GM23248 (cell line): ENCODE measurements at regions not wholly inside any gene's neighbourhood (a gene's known extent, or its start where the extent isn't known, plus 50 kb on each side); places are given as distances from the start of the nearest gene placed in this dataset.

Source experiments
- DNase-seq: peaks from one replicate; pipeline ENCODE4 v3.0.0-alpha.2; 2015
- H2AFZ ChIP-seq: fragments of 200-600 bp; sonication (generic); 2 replicates; pipeline ENCODE4 v1.6.1; 2016; ENCODE audit warnings: antibody characterized with exemption
- H3F3A ChIP-seq: fragments of 200-600 bp; sonication (generic); 2 replicates; pipeline ENCODE4 v1.6.1; 2016; ENCODE audit warnings: mild to moderate bottlenecking, antibody characterized with exemption, mixed run types; ENCODE audit not compliant: insufficient read depth
- H3K27ac ChIP-seq: fragments of 200-600 bp; sonication (generic); 2 replicates; pipeline ENCODE4 v1.5.1; 2016; ENCODE audit warnings: mild to moderate bottlenecking
- H3K27me3 ChIP-seq: fragments of 200-600 bp; sonication (generic); replicated peaks from 2 replicates; pipeline ENCODE4 v1.6.1; 2016; ENCODE audit warnings: mild to moderate bottlenecking; ENCODE audit not compliant: insufficient read depth
- H3K36me3 ChIP-seq: fragments of 200-600 bp; sonication (generic); 2 replicates; pipeline ENCODE4 v1.6.1; 2016; ENCODE audit warnings: low read depth, mild to moderate bottlenecking
- H3K4me1 ChIP-seq: fragments of 200-600 bp; sonication (generic); 2 replicates; pipeline ENCODE4 v1.6.1; 2016; ENCODE audit warnings: mild to moderate bottlenecking; ENCODE audit not compliant: insufficient read depth
- H3K4me2 ChIP-seq: fragments of 200-600 bp; sonication (generic); one replicate; pipeline ENCODE4 v1.6.1; 2016; ENCODE audit warnings: mild to moderate bottlenecking; ENCODE audit not compliant: unreplicated experiment
- H3K4me3 ChIP-seq: fragments of 200-600 bp; sonication (generic); 2 replicates; pipeline ENCODE4 v1.5.1; 2016; ENCODE audit warnings: mild to moderate bottlenecking
- H3K79me2 ChIP-seq: fragments of 200-600 bp; sonication (generic); 2 replicates; pipeline ENCODE4 v1.6.1; 2016; ENCODE audit warnings: mild to moderate bottlenecking; ENCODE audit not compliant: insufficient read depth
- H3K9ac ChIP-seq: fragments of 200-600 bp; sonication (generic); 2 replicates; pipeline ENCODE4 v1.6.1; 2016; ENCODE audit warnings: mild to moderate bottlenecking
- H3K9me2 ChIP-seq: fragments of 200-600 bp; sonication (generic); 2 replicates; pipeline ENCODE4 v1.6.1; 2016; ENCODE audit warnings: mixed run types, mild to moderate bottlenecking, moderate library complexity; ENCODE audit not compliant: insufficient read depth
- H3K9me3 ChIP-seq: fragments of 200-600 bp; sonication (generic); one replicate; pipeline ENCODE4 v1.6.1; 2017; ENCODE audit warnings: low read depth
- H4K20me1 ChIP-seq: fragments of 200-600 bp; sonication (generic); 2 replicates; pipeline ENCODE4 v1.6.0; 2016; ENCODE audit not compliant: insufficient read depth
- EZH2 ChIP-seq: fragments of 200-600 bp; sonication (generic); IDR thresholded peaks from 2 replicates; pipeline ENCODE4 v1.6.1; 2018; ENCODE audit warnings: antibody characterized with exemption, mild to moderate bottlenecking; ENCODE audit not compliant: insufficient read depth, poor library complexity, severe bottlenecking
- EZH2phosphoT487 ChIP-seq: fragments of 200-600 bp; sonication (generic); IDR thresholded peaks from 2 replicates; pipeline ENCODE4 v1.6.1; 2018; ENCODE audit warnings: antibody characterized with exemption, moderate library complexity, mild to moderate bottlenecking, low read depth; ENCODE audit not compliant: insufficient read depth
- WGBS, 2 experiments: methylation state at CpG; one replicate each; pipeline ENCODE4 v1.1.6; 2015 to 2017; ENCODE audit warnings: low lambda C conversion rate in 2 of 2, low coverage in 1 of 2; ENCODE audit errors: missing lambda C conversion rate in 2 of 2; 5-methylcytosine and 5-hydroxymethylcytosine counted together
- in situ Hi-C: fragments of 300-500 bp; cut with MboI; formaldehyde crosslinking; loops from 2 replicates; pipeline ENCODE4 v1.15.0; 2020

DNA sequence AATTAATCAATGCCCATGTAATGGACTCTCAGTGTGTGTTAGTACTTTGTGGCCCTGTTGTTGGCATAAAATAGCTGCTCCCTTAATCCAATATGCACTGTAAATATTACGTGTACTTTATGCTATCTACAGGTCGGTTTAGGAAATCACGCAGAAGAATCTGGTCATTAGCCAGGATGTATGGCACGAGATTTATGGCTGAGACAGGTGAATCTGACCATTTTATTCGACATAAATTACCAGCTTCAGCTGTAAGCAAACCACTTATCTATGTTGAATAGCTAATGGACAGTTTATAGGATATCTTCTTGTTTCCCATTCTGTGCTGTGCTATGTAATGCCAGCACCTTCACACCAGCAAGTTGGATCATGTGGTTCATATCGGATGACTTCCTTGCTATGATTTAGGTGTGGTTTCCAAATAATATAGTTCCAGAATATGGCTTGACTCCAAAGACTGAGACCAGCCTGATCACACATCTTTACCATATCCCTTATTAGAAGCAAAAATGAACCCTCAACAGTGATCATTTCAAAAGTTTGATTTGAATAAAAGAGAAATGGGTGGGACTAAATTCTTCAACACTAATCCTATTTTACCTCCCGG lies 301.4 kb downstream of the AHR start:
- H3K79me2 ChIP-seq, result no peaks in the 10 kb centered on the region
- H3K27ac ChIP-seq, result peak overlapping the region; percentile 55
- H3F3A ChIP-seq, result peaks cover 12% of the 10 kb centered on the region
- no peaks in the 10 kb centered on the region for H4K20me1 ChIP-seq
- TF ChIP-seq EZH2phosphoT487 (no peak), EZH2 (no peak)
- no peak overlapping the region for H3K9ac ChIP-seq
- no peak for DNase-seq
- in situ Hi-C loops, result no loop called here
- 79 to 83% methylated on average over 7 of the region's 7 CpGs for WGBS, 2 experiments
- no peaks in the 10 kb centered on the region for H3K9me2 ChIP-seq
- no peak overlapping the region for H3K4me3 ChIP-seq
- no peaks in the 10 kb centered on the region for H3K27me3 ChIP-seq
- peak overlapping the region; percentile 36 for H3K4me2 ChIP-seq
- no peaks in the 10 kb centered on the region for H3K36me3 ChIP-seq
- peaks cover 31% of the 10 kb centered on the region for H3K4me1 ChIP-seq
- no peak overlapping the region for H2AFZ ChIP-seq
- H3K9me3 ChIP-seq, result no peaks in the 10 kb centered on the region

DNA sequence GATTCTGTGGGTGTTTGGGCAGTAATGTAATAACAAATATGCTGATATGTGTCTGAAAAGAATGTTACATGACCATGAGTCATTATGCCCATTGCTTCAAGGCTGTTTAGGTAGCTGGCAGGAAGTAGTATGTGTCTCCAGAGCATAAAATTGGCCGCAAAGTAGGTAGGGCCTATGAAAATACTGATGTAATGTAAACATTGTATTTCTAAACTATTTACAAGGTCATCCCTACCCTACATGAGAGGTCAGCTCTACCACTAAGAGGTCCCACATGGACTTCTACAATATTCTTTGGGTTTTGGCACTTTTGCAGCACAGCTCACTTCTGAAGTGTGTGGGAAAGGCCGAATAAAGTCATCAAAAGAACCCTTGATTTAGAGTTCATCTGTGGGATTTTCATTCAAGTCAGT lies 301.9 kb downstream of the AHR start:
- H3K9me2 ChIP-seq, result no peaks in the 10 kb centered on the region
- in situ Hi-C loops, result no loop called here
- H3K79me2 ChIP-seq, result no peaks in the 10 kb centered on the region
- H3K9ac ChIP-seq, result no peak overlapping the region
- H4K20me1 ChIP-seq, result no peaks in the 10 kb centered on the region
- no peaks in the 10 kb centered on the region for H3K36me3 ChIP-seq
- H2AFZ ChIP-seq, result no peak overlapping the region
- H3K4me2 ChIP-seq, result peak overlapping the region; percentile 41
- peak overlapping the region; percentile 55 for H3K27ac ChIP-seq
- no peak overlapping the region for H3K4me3 ChIP-seq
- H3K27me3 ChIP-seq, result no peaks in the 10 kb centered on the region
- TF ChIP-seq EZH2 (no peak), EZH2phosphoT487 (no peak)
- no peaks in the 10 kb centered on the region for H3K9me3 ChIP-seq
- DNase-seq, result peak; percentile 92
- H3F3A ChIP-seq, result peaks cover 12% of the 10 kb centered on the region
- H3K4me1 ChIP-seq, result peaks cover 31% of the 10 kb centered on the region
- 21 to 24% methylated on average over 2 of the region's 2 CpGs for WGBS, 2 experiments

DNA sequence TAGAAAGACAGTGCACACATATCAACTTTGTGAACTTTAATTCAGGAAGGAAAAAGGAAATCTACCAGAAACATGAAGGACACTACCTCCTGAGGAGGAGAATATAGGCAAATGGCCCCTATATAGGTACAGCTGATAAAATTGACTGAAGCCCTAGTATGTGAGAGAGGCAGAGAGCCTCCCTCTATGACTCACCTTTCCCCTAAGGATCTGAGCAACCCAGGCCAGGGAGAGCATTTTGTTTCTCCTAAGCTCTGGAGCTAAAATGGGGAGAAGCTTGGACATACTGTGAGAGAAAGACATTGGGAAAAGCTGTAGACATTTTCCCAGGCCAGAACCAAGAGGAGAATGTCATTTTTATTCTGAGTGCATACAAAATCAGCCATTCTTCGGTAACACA lies 303.5 kb downstream of the AHR start:
- no peak overlapping the region for H2AFZ ChIP-seq
- no peaks in the 10 kb centered on the region for H3K27me3 ChIP-seq
- no peaks in the 10 kb centered on the region for H3K9me3 ChIP-seq
- H3K27ac ChIP-seq, result no peak overlapping the region
- 96 to 100% methylated on average over 1 of the region's 1 CpG for WGBS, 2 experiments
- no peaks in the 10 kb centered on the region for H3K9me2 ChIP-seq
- TF ChIP-seq EZH2phosphoT487, result no peak
- TF ChIP-seq EZH2, result no peak
- no peak overlapping the region for H3K4me3 ChIP-seq
- H3K36me3 ChIP-seq, result no peaks in the 10 kb centered on the region
- H3K4me2 ChIP-seq, result no peak overlapping the region
- H3K79me2 ChIP-seq, result no peaks in the 10 kb centered on the region
- H4K20me1 ChIP-seq, result no peaks in the 10 kb centered on the region
- DNase-seq, result no peak
- no peak overlapping the region for H3K9ac ChIP-seq
- peaks cover 31% of the 10 kb centered on the region for H3K4me1 ChIP-seq
- H3F3A ChIP-seq, result peaks cover 16% of the 10 kb centered on the region
- in situ Hi-C loops, result no loop called here

- peak overlapping the region; percentile 28; the same call in 1 of the 2 replicates for H3K4me3 ChIP-seq
- H4K20me1 ChIP-seq, result no peaks in the 10 kb centered on the region
- H3K27me3 ChIP-seq, result no peaks in the 10 kb centered on the region
- WGBS, 2 experiments, result 0% methylated on average over 1 of the region's 1 CpG
- H3K9me2 ChIP-seq, result no peaks in the 10 kb centered on the region
- peaks cover 17% of the 10 kb centered on the region for H3K4me1 ChIP-seq
- in situ Hi-C loops, result no loop called here
- H2AFZ ChIP-seq, result no peak overlapping the region
- no peak overlapping the region for H3K9ac ChIP-seq
- H3K79me2 ChIP-seq, result no peaks in the 10 kb centered on the region
- H3K4me2 ChIP-seq, result peak overlapping the region; percentile 41
- H3K27ac ChIP-seq, result peak overlapping the region; percentile 17
- no peak for TF ChIP-seq EZH2
- TF ChIP-seq EZH2phosphoT487, result peak; percentile 93
- peaks cover 22% of the 10 kb centered on the region for H3F3A ChIP-seq
- DNase-seq, result peak; percentile 66
- no peaks in the 10 kb centered on the region for H3K9me3 ChIP-seq
- H3K36me3 ChIP-seq, result no peaks in the 10 kb centered on the region
Measured at GRCh38 chr7:17608114-17608833, 309.8 kb downstream of the AHR start.
